ENCODE measurements at regions not wholly inside any gene's neighbourhood (a gene's known extent, or its start where the extent isn't known, plus 50 kb on each side); places are given as distances from the start of the nearest gene placed in this dataset.

DNA sequence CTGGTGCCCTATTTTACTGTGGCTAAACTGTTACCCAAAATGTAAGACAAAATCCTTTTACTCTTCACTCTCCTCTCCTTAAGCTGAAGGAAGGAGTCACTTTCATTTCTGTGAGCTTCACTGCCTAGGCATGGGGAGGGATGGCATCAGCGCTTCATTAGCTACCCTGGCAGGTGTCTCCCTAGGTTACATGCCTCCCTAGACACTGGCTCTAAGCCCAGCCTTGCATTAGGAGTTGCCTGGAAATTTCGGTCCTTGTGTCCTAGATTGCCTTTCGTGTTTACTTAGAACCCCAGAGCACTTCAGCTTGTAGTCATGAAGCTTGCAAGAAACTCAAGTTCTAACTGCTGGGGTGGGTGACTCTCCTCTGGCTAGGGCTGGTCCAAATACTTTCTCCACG is 520.5 kb upstream of the STXBP6 start:
- H3K4me3 ChIP-seq, result no peak overlapping the region
- TF ChIP-seq, protein P1, sequence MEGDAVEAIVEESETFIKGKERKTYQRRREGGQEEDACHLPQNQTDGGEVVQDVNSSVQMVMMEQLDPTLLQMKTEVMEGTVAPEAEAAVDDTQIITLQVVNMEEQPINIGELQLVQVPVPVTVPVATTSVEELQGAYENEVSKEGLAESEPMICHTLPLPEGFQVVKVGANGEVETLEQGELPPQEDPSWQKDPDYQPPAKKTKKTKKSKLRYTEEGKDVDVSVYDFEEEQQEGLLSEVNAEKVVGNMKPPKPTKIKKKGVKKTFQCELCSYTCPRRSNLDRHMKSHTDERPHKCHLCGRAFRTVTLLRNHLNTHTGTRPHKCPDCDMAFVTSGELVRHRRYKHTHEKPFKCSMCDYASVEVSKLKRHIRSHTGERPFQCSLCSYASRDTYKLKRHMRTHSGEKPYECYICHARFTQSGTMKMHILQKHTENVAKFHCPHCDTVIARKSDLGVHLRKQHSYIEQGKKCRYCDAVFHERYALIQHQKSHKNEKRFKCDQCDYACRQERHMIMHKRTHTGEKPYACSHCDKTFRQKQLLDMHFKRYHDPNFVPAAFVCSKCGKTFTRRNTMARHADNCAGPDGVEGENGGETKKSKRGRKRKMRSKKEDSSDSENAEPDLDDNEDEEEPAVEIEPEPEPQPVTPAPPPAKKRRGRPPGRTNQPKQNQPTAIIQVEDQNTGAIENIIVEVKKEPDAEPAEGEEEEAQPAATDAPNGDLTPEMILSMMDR (IDR thresholded peaks at IDR 0.05), result no peak
- H3K36me3 ChIP-seq, result no peaks in the 10 kb centered on the region
- no peak for ATAC-seq
- H3K4me1 ChIP-seq, result no peaks in the 10 kb centered on the region
- H3K9me3 ChIP-seq, result peaks cover 0 to 13% of the 10 kb centered on the region in 2 donors
- H3K27me3 ChIP-seq, result no peaks in the 10 kb centered on the region
- H3K27ac ChIP-seq, result no peak overlapping the region
- no peak for DNase-seq
- intact Hi-C loops (cut with DNase I), result no loop called here

DNA sequence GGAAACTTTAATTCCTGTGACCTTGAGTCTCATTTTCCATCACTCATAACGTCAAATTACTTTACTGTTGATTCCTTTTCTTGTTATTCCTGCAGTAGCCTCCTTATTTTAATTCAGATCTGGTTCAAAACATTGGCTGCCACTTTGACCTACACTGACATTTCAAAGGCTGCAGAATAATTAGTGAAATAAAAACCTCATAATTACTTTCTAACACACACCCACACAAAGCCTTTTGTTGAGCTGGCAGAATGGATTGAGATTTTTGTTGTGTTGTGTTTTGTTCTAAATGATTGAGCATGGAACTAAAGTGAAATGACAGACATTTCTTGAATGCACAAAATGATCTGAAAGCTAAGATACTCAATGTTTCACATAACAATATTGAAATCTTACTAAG is 507.5 kb upstream of the STXBP6 start:
- Histone ChIP-seq H3K36me3 (no peaks in the 10 kb centered on the region), H3K4me3 (no peak overlapping the region), H3K27ac (no peak overlapping the region), H3K27me3 (no peaks in the 10 kb centered on the region), H3K4me1 (no peaks in the 10 kb centered on the region), H3K9me3 (no peaks in the 10 kb centered on the region)
- DNase-seq, result no peak
- TF ChIP-seq, protein P1 (IDR thresholded peaks at IDR 0.05), result no peak
- intact Hi-C loops (cut with DNase I), result no loop called here
- no peak for ATAC-seq

DNA sequence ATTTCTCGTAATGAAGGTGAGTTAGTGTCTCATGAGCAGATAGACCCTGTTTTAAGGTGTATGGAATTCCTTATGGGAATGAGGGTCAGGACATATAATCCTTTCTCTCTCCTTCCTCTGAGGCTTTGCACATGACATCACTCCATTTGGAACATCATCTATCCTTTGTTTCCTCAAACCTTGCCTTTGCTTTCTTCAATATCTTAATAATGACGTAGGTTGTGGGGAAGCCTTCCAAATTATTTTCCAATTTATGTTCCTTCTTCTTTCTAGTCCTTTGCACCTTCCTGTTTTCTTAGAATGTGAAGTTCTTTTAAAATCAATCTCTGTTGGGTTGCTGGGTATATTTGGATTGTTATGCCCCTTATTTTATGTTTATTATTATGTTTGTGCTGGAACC is 502.9 kb upstream of the STXBP6 start:
- intact Hi-C loops (cut with DNase I), result no loop called here
- DNase-seq (no peak), ATAC-seq (no peak)
- Histone ChIP-seq H3K4me1 (no peaks in the 10 kb centered on the region), H3K36me3 (no peaks in the 10 kb centered on the region), H3K27me3 (no peaks in the 10 kb centered on the region), H3K4me3 (no peak overlapping the region), H3K9me3 (no peaks in the 10 kb centered on the region), H3K27ac (no peak overlapping the region)
- TF ChIP-seq, protein P1 (IDR thresholded peaks at IDR 0.05), result no peak

DNA sequence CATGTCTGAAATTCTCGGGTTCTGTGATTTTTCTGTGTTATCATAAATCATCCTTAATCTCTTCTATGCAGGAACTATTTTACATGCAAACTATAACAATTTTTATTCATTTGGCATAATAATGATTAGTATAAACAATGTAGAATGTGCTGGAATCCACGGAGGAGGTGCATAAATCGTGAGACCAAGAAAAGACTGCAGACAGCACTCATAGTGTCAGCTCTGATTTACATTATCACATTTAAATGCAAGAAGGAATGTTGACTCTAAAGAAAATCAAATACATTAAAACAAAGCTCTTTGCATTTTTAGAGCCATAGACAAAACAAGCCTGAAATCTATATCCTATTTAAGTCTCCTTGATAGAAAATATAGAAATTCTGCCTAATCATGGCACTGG is 501.7 kb upstream of the STXBP6 start:
- Histone ChIP-seq H3K4me3 (no peak overlapping the region), H3K9me3 (no peaks in the 10 kb centered on the region), H3K27ac (no peak overlapping the region), H3K4me1 (no peaks in the 10 kb centered on the region), H3K36me3 (no peaks in the 10 kb centered on the region), H3K27me3 (no peaks in the 10 kb centered on the region)
- ATAC-seq (no peak), DNase-seq (no peak)
- TF ChIP-seq, protein P1 (IDR thresholded peaks at IDR 0.05), result no peak
- intact Hi-C loops (cut with DNase I), result no loop called here

DNA sequence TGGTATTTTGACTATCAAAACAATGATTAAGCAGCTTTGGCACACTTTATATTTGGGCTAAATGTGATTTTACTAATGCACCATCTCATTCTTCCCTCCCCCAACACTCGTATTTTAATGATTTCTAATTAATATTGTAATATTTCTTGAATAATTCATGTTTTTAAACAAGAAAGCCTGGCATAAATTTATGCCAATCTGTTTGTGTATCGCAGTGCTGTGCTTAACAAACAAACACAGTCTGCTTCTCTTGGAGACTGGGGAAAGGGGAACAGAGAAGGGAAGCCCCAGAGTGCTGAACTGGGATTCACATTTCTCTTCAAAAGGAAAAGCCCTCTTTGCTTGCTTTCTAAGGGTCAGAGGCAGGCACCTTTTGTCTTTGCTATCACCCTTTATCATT is 496.9 kb upstream of the STXBP6 start:
- ATAC-seq (no peak), DNase-seq (no peak)
- no peaks in the 10 kb centered on the region for H3K9me3 ChIP-seq
- intact Hi-C loops (cut with DNase I), result no loop called here
- no peaks in the 10 kb centered on the region for H3K4me1 ChIP-seq
- TF ChIP-seq, protein P1 (IDR thresholded peaks at IDR 0.05), result no peak
- no peak overlapping the region for H3K27ac ChIP-seq
- no peaks in the 10 kb centered on the region for H3K36me3 ChIP-seq
- H3K4me3 ChIP-seq, result no peak overlapping the region
- no peaks in the 10 kb centered on the region for H3K27me3 ChIP-seq

All from left lung (tissue), 4 donors.